ENCODE measurements at regions not wholly inside any gene's neighbourhood (a gene's known extent, or its start where the extent isn't known, plus 50 kb on each side); places are given as distances from the start of the nearest gene placed in this dataset.

DNA sequence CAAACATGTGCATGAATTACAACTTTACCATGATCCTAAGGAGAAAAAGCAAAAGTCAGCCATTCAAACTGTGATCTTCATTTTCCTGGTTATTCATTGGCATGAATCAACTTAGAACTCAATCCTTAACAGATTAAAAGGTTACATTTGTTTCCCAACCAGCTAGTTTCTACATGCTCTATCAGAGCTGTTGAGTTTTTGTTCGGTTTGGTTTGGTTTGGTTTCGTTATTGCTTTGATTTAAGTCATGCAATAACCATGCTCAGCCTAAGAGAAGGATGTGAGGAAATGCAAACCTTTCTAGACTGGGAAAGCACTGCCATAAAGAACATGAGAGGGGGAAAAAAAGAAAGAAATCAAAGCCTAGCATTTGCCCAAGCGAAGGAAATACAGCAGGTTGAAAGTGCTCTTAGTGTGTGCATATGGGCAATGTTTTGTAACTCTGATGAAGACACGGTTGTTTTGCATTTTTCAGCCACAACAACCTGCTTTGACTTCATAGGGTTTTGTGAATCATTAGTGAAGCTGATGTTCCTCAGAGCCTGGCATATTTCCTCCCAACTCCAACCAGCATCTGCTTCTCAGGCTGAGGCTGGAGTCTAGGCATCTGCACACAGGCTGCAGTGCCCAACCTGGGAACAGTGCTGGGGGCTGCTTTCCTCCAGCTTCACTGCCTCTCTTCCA is 234.3 kb downstream of the ZNF674 start:
- Histone ChIP-seq H3K27ac (ENCODE audit: insufficient read length, low read depth, low read length) (peak overlapping the region; percentile 63), H3K23me2 (ENCODE audit: insufficient read length, low read depth, low read length, poor library complexity, severe bottlenecking) (no peaks in the 10 kb centered on the region), H3K56ac (ENCODE audit: insufficient read length, low read depth, low read length) (no peak overlapping the region), H2BK15ac (ENCODE audit: low read depth, low read length) (no peak overlapping the region), H2AFZ (ENCODE audit: low read length) (no peak overlapping the region), H2BK20ac (ENCODE audit: low read depth, low read length, poor library complexity, severe bottlenecking) (no peak overlapping the region), H2BK12ac (ENCODE audit: insufficient read length, low read depth, low read length) (no peak overlapping the region), H3K4me1 (ENCODE audit: insufficient read depth, low read length) (peaks cover 5% of the 10 kb centered on the region; the same call in 1 of the 2 replicates), H3K79me2 (ENCODE audit: insufficient read depth, low read length) (no peaks in the 10 kb centered on the region), H3K9ac (ENCODE audit: extremely low read depth, insufficient read length, low read length) (no peak overlapping the region), H3K4ac (ENCODE audit: low read depth, low read length) (no peak overlapping the region), H3K18ac (ENCODE audit: insufficient read length, low read depth, low read length) (no peak overlapping the region), H3T11ph (ENCODE audit: low read length) (no peak overlapping the region), H4K8ac (replicated peaks; ENCODE audit: insufficient read length, low read depth, low read length) (no peak overlapping the region), H3K4me2 (ENCODE audit: insufficient read depth, insufficient read length, low read length) (peak overlapping the region; percentile 14), H2BK120ac (ENCODE audit: low read depth, low read length, poor library complexity, severe bottlenecking) (no peak overlapping the region), H3K23ac (ENCODE audit: insufficient read length, low read depth, low read length) (no peak overlapping the region), H3K14ac (ENCODE audit: insufficient read depth, low read length) (no peak overlapping the region), H4K20me1 (ENCODE audit: control insufficient read depth, insufficient read depth, insufficient read length) (no peaks in the 10 kb centered on the region), H2AK5ac (ENCODE audit: insufficient read length, low read length) (no peak overlapping the region), H3K27me3 (ENCODE audit: insufficient read depth, low read length) (no peaks in the 10 kb centered on the region), H3K9me3 (ENCODE audit: control insufficient read depth, low read depth, low read length) (peaks cover 6% of the 10 kb centered on the region), H4K91ac (ENCODE audit: insufficient read length, low read depth, low read length) (no peak overlapping the region), H2BK5ac (ENCODE audit: insufficient read length, low read length) (no peak overlapping the region), H3K79me1 (ENCODE audit: insufficient read depth, low read depth, low read length, poor library complexity, severe bottlenecking) (no peaks in the 10 kb centered on the region), H4K5ac (ENCODE audit: insufficient read length, low read depth, low read length) (no peak overlapping the region)
- peak overlapping the region in 1 of 3 experiments; percentile 82; a peak in 1 of 7 replicates for H3K27ac Mint-ChIP-seq
- H3K4me1 Mint-ChIP-seq: peaks cover 22 to 38% of the 10 kb centered on the region in 2 experiments
- peaks cover 13% of the 10 kb centered on the region for H3K27me3 Mint-ChIP-seq (ENCODE audit: low read depth)
- peaks cover 5 to 9% (median 6%) of the 10 kb centered on the region in 3 experiments for H3K36me3 Mint-ChIP-seq (ENCODE audit: insufficient read depth in 1 of 3, low read depth in 3 of 3)
- no peak overlapping the region for H3K4me3 Mint-ChIP-seq
- H3K9me3 Mint-ChIP-seq: peaks cover 45 to 59% of the 10 kb centered on the region in 2 experiments
- DNase-seq: no peak
- no CpG with 5 or more reads among the region's 4 CpGs for WGBS (ENCODE audit: extremely low coverage, insufficient read length, low lambda C conversion rate)
- no peak for TF ChIP-seq CTCF (conservative IDR thresholded peaks at IDR 0.05)
